Adipose tissue (tissue), 3 donors: ENCODE measurements at regions not wholly inside any gene's neighbourhood (a gene's known extent, or its start where the extent isn't known, plus 50 kb on each side); places are given as distances from the start of the nearest gene placed in this dataset.

ENCODE experiments used
- H3K27ac ChIP-seq: one replicate; pipeline ENCODE4 v1.5.1; 2013; ENCODE audit warnings: low read depth, low read length
- WGBS, 3 donors: extraction: QIAGEN DNeasy Blood & Tissue Kit; methylation state at CpG; one replicate each; pipeline ENCODE4 v1.1.7; 2013; 5-methylcytosine and 5-hydroxymethylcytosine counted together
- donor health status: healthy with polysubstance abuse.
- donor health status: Bipolar disorder and iron deficiency.
- donor health status: healthy.

GRCh38 chr21:43273016-43273707 lies 104.4 kb downstream of the CRYAA start:
- no peak overlapping the region for H3K27ac ChIP-seq
- WGBS, 3 donors: 86 to 90% (median 88%) methylated on average over 22 of the region's 22 CpGs

DNA sequence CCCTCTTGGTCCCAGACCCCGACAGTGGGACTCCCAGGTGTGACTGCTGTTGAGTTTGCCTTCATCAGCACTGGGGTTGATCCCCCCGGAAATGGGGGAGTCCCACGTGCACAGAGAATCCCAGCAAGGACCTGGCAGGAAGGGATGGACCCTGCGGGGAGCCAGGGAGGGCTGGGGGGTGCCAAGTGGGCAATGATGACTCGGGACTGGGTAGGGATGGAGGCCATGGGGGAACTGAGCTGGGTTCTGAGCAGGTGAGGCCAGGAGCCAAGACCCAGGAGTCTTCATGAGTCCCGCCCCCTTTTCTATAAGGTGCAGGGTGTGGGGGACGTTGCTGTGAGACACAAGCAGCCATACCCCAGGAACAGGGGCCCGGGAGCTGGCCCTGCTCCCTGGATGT lies 103.8 kb downstream of the CRYAA start:
- H3K27ac ChIP-seq: no peak overlapping the region
- 83 to 84% (median 83%) methylated on average over 8 of the region's 8 CpGs for WGBS, 3 donors

DNA sequence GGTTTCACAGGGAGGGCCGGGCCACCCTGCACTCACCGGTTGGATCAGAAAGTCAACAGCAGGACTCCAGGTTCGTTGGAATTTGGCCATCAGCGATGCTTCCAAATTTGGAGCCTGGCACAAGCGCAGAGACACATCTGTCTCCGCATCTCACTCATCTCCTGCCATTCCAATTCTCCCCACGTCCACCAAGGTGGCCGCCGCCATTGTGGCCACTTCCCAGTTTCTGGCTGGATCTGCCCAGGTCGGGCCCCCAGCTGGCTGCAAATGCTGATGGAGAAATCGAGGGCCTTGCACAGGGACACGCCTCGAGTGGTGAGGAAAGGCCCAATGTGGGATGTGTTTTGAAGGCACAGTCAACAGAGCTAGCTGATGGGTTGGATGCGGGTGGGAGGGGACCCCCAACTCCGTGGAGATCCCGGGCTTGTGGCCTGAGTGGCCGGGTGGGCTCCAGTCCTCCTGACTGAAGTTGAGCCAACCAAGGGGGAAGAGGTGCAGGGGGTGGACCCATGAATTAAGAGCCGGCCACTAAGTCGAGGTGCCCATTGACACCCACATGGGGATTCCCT lies 102.7 kb downstream of the CRYAA start:
- whole genome bisulfite sequencing, 3 donors: 90% methylated on average over 19 of the region's 19 CpGs
- no peak overlapping the region for H3K27ac ChIP-seq

- no peak overlapping the region for H3K27ac ChIP-seq
- WGBS, 3 donors: 62 to 80% (median 71%) methylated on average over 20 of the region's 20 CpGs
These were observed 102.0 kb downstream of the CRYAA start for GRCh38 chr21:43270800-43271301.

GRCh38 chr21:43269957-43270705 lies 101.3 kb downstream of the CRYAA start:
- no peak overlapping the region for H3K27ac ChIP-seq
- 71 to 85% (median 79%) methylated on average over 20 of the region's 20 CpGs for WGBS, 3 donors

DNA sequence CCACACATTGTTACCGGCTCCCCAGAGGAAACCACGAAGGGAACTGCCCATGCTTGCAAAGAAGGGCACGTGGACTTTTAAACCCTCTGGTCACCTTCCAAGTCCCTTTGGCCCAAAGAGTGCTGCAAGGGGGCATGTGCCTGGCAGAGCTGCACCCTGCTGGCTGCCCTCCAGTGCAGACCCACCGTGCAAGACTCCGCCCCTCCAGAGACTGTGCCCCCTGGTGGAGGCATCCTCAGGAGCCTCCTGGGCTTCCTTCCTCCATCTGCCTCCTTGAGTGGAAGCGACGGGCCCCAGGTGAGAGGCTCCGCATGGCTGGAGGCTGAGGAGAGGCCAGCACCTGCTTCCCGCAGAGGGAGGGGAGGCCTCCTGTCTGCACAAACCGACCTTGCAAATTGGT lies 100.6 kb downstream of the CRYAA start:
- 67 to 75% (median 70%) methylated on average over 10 of the region's 10 CpGs for WGBS, 3 donors

DNA sequence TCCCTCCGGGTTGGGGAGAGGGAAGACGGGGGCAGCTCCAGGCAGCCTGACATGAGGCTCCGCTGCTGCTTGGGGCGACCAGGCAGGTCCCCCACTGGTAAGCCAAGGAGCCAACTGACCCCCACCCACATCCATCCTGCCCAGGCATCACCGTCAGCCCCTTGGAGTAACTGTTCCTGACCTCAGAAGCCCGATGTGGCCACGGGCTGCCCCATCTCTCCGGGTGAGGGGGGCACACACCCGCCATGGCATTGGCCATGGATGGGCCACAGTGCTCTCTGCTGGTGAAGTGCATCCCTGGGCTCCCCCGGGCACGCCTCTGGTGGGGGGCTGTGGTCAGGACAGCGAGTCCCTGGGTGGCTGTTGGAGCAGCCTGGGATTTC lies 100.0 kb downstream of the CRYAA start:
- 82 to 89% (median 85%) methylated on average over 11 to 12 of the region's 12 CpGs for WGBS, 3 donors
- no peak overlapping the region for H3K27ac ChIP-seq

More for the DNA sequence above, 100.6 kb downstream of the CRYAA start:
- no peak overlapping the region for H3K27ac ChIP-seq

- H3K27ac ChIP-seq: no peak overlapping the region
- WGBS, 3 donors: 88 to 94% (median 90%) methylated on average over 9 of the region's 9 CpGs
These were observed 99.4 kb downstream of the CRYAA start for GRCh38 chr21:43268086-43268803.

DNA sequence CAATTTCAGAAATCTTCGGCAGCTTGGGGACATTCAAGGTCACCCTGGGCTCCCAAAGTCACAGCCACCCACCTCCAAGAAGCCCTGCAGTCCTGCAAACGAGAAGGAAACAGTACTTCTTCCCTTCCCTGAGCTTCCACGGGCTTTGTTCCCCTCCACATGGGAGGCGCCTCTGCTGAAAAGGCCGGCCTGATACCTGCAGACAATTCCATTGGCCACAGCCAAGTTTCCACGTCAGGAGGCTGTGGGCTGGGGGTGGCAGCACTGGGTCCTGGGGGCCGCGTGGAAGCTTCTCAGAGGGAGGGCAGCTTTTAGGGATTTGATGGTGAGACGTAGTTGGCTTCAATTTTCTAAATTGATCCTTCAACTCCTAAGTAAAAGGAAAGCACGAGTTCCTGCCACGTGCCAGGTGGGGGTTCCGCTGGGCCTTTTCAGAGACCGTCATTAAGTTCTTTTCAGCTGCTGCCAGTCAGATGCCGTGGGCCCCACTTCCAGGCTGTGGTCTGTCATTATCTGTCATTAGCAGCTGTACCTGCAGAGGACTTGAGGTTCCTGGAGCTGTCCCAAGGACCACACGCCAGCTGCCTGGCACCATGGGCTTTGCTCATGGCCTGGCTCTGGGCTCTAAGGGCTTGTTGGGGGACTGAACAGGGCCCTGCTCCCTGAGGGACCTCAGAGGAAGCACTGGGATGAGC lies 98.7 kb downstream of the CRYAA start:
- WGBS, 3 donors: 79 to 85% (median 83%) methylated on average over 15 of the region's 15 CpGs
- H3K27ac ChIP-seq: no peak overlapping the region

DNA sequence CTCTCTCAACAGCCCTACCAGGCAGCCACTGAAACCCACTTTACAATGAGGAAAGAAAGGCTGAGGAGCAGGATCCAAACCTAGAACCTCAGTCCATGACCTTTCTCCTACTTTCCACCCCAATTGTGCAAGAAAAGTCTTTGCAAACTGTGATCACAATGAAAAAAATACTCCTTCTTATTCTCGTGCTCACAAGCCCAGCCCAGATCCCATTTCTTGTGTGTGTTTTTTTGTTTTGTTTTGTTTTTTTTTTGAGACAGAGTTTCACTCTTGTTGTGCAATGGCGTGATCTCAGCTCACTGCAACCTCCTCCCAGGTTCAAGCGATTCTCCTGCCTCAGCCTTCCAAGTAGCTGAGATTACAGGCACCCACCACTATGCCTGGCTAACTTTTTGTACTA lies 97.7 kb downstream of the CRYAA start:
- H3K27ac ChIP-seq: no peak overlapping the region
- WGBS, 3 donors: 42 to 81% (median 61%) methylated on average over 3 of the region's 3 CpGs

- WGBS, 3 donors: 66 to 81% methylated on average over 1 of the region's 1 CpG; no CpG with 5 or more reads in 1 of the 3 donors
- no peak overlapping the region for H3K27ac ChIP-seq
These were observed 93.6 kb downstream of the CRYAA start for GRCh38 chr21:43262427-43262826.
